HepG2 (cell line): ENCODE measurements at regions not wholly inside any gene's neighbourhood (a gene's known extent, or its start where the extent isn't known, plus 50 kb on each side); places are given as distances from the start of the nearest gene placed in this dataset.
"Not testable (repeated sequence)": the region's sequence is repeated elsewhere in the genome, so short reads cannot be mapped to it uniquely, and the experiment has no call there.

ENCODE experiments used
- ATAC-seq: fragments of 200-7000 bp; cut with Tn5 transposase; 3 replicates; pipeline ENCODE4 v1.9.1; 2020; ENCODE audit warnings: mild to moderate bottlenecking, moderate library complexity
- BruUV-seq: library from RNA; stranded (reverse); fragments of 400-500 nt; replicated peaks from 2 replicates; lab custom pipeline; 2021; lab: Mats Ljungman, UMichigan
- CTCF ChIA-PET: fragments of 300-600 bp; formaldehyde crosslinking; extraction: SDS; loops from one replicate; lab custom pipeline; 2021; ENCODE audit warnings: low total read pairs, inconsistent platforms, low intra/inter-chr PET ratio; lab: Yijun Ruan, JAX
- POLR2A ChIA-PET: fragments of 350-600 bp; sonication (Branson Sonifier 250); formaldehyde crosslinking; loops from one replicate; lab custom pipeline; 2020; ENCODE audit warnings: antibody characterized with exemption, inconsistent platforms; lab: Yijun Ruan, JAX
- DNase-seq: peaks from one replicate; pipeline ENCODE4 v3.0.0-alpha.2; 2015; ENCODE audit warnings: low spot score
- FAIRE-seq: peaks from 3 replicates; lab custom pipeline; 2011; peaks lifted over from hg19 to GRCh38; lab: Jason Lieb, UNC
- H2AFZ ChIP-seq: one replicate; pipeline ENCODE4 v1.6.1; 2011; ENCODE audit warnings: low read length, inconsistent platforms
- H3K27ac ChIP-seq: fragments of 300-600 bp; 3 replicates; pipeline ENCODE4 v1.8.0; 2011; ENCODE audit warnings: mixed run types, mild to moderate bottlenecking, mixed read lengths, low read length, inconsistent platforms; ENCODE audit not compliant: insufficient read depth; ENCODE audit errors: extremely low read length
- H3K27me3 ChIP-seq, 2 experiments: fragments of 200-600 bp in 1 of 2; 2 replicates in 1 of 2; 3 replicates in 1 of 2; pipeline versions ENCODE4 v1.6.0 to v1.8.0; 2011; ENCODE audit warnings: low read length in 2 of 2, mild to moderate bottlenecking in 2 of 2, moderate library complexity in 2 of 2, inconsistent platforms in 1 of 2; ENCODE audit not compliant: insufficient read depth in 2 of 2, control insufficient read depth in 1 of 2
- H3K36me3 ChIP-seq, 2 experiments: fragments of 200-600 bp in 1 of 2; replicated peaks in 1 of 2; 2 replicates in 1 of 2; 3 replicates in 1 of 2; pipeline versions ENCODE4 v1.5.1 to v1.8.0; 2011; ENCODE audit warnings: low read length in 2 of 2, inconsistent platforms in 1 of 2; ENCODE audit not compliant: insufficient read depth in 2 of 2, control insufficient read depth in 1 of 2
- H3K4me1 ChIP-seq: 2 replicates; pipeline ENCODE4 v1.5.1; 2012; ENCODE audit warnings: low read length, inconsistent platforms; ENCODE audit not compliant: insufficient read depth
- H3K4me2 ChIP-seq: 2 replicates; pipeline ENCODE4 v1.6.0; 2011; ENCODE audit warnings: low read depth, low read length, inconsistent platforms
- H3K4me3 ChIP-seq, 3 experiments: fragments of 200-600 bp in 1 of 3; sonication (generic), shearing (Covaris generic) in 1 of 3; replicated peaks in 1 of 3; 2 replicates each; pipeline ENCODE4 v1.5.1; 2011 to 2016; ENCODE audit warnings: low read length in 3 of 3, inconsistent platforms in 2 of 3, low read depth in 2 of 3, mild to moderate bottlenecking in 2 of 3, control low read depth in 1 of 3, mixed read lengths in 1 of 3; ENCODE audit not compliant: insufficient read depth in 1 of 3
- H3K79me2 ChIP-seq: one replicate; pipeline ENCODE4 v1.6.1; 2011; ENCODE audit warnings: low read length, inconsistent platforms; ENCODE audit not compliant: insufficient read depth
- H3K9ac ChIP-seq: 2 replicates; pipeline ENCODE4 v1.6.0; 2011; ENCODE audit warnings: mild to moderate bottlenecking, low read depth, low read length, inconsistent platforms; ENCODE audit not compliant: insufficient read depth
- H3K9me3 ChIP-seq: 2 replicates; pipeline ENCODE4 v1.5.1; 2012; ENCODE audit warnings: mild to moderate bottlenecking, low read length
- H4K20me1 ChIP-seq: 2 replicates; pipeline ENCODE4 v1.6.0; 2011; ENCODE audit warnings: inconsistent platforms, mild to moderate bottlenecking, low read length, moderate library complexity; ENCODE audit not compliant: insufficient read depth
- ZNF629 ChIP-seq: sonication (generic); formaldehyde crosslinking; conservative IDR thresholded peaks from 2 replicates; pipeline ENCODE4 v1.5.0; 2020; ENCODE audit warnings: missing genetic modification reagents
- WGBS: methylation state at CpG from one replicate; pipeline ENCODE4 v1.1.6; 2017; ENCODE audit warnings: low lambda C conversion rate; 5-methylcytosine and 5-hydroxymethylcytosine counted together
- in situ Hi-C: cut with HindIII; loops from 2 replicates; pipeline ENCODE4 v1.10.0; 2017; ENCODE audit warnings: low pct_unique_long_range_greater_than_20kb; ENCODE audit not compliant: extremely low pct_ligation_motif_present
- intact Hi-C: fragments of 100-400 bp; cut with micrococcal nuclease; formaldehyde crosslinking; loops from one replicate; pipeline ENCODE4 v1.10.0; 2022; ENCODE audit not compliant: unreplicated experiment

DNA sequence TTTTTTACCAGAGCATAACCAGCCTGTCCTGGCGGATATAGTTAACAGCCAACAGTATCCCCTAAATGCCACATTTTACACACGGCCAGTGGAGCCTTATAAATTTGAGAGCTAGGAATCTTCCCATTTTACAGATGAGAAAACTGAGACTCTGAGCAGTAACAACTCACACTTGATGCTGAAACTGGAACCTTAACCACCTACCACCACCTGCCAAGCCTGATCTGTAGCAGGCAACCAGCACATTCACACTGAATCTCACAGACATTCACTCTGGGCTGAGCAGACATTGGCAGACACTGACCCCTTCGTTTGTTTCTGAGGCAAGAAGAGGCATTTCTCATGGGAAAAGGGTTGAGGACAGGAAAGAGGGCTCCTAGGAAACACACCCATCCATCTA is 178.2 kb downstream of the BCL2L11 start:
- H3K27ac ChIP-seq, CTCF ChIA-PET, FAIRE-seq, H3K4me1 ChIP-seq, POLR2A ChIA-PET, intact Hi-C loops, H3K79me2 ChIP-seq, H3K27me3 ChIP-seq, H3K4me2 ChIP-seq, H4K20me1 ChIP-seq, H2AFZ ChIP-seq, ATAC-seq, H3K4me3 ChIP-seq, in situ Hi-C loops, H3K9me3 ChIP-seq, H3K9ac ChIP-seq, H3K36me3 ChIP-seq, DNase-seq, BruUV-seq: not testable (repeated sequence)
- peak; percentile 57 for TF ChIP-seq ZNF629 (CRISPR knock-in tag)
- 71% methylated on average over 1 of the region's 3 CpGs for WGBS

DNA sequence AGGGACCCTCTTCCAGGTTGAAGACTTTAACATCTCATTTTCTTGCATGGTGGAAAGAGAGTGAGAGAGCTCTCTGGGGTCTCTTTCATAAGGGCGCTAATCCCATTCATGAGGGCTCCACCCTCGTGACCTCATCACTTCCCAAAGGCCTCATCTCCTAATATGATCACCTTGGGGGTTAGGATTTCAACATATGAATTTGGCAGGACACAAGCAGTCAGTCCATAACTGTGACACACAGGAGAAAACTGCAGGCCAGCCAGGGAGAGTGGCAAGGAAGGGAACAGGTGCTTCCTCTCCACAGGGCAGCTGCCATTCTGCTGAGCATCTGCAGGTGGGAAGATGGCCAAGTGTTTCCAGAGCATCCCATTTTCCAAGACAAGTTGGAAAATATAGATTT is 178.9 kb downstream of the BCL2L11 start:
- ATAC-seq, H3K36me3 ChIP-seq, H3K4me2 ChIP-seq, H3K79me2 ChIP-seq, H3K9me3 ChIP-seq, DNase-seq, H3K9ac ChIP-seq, H2AFZ ChIP-seq, H4K20me1 ChIP-seq, in situ Hi-C loops, H3K27me3 ChIP-seq, CTCF ChIA-PET, BruUV-seq, POLR2A ChIA-PET, FAIRE-seq, H3K4me3 ChIP-seq, H3K27ac ChIP-seq, intact Hi-C loops, H3K4me1 ChIP-seq: not testable (repeated sequence)
- 100% methylated on average over 2 of the region's 2 CpGs for WGBS

DNA sequence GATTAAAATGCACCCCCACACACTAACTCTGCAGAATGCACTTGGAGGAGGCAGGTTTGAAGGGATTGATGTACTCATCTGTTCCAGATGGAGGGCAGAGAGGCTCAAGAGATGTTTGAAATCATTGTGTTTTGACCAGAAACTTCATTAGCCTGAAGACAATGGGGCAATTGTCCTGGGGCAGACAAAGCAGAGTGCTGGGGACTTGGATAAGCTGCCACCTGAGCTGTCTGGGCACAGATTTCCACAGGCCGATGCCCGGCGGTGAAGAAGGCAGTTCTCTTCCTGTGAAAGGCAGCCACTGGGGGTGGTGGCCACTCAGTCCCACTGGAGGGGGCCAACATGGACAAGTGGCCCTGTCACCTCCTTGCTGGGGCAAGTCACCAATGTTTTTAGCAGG is 181.0 kb downstream of the BCL2L11 start:
- H3K4me1 ChIP-seq, H3K4me3 ChIP-seq, H3K36me3 ChIP-seq, POLR2A ChIA-PET, FAIRE-seq, ATAC-seq, H3K79me2 ChIP-seq, BruUV-seq, DNase-seq, H3K4me2 ChIP-seq, intact Hi-C loops, CTCF ChIA-PET, H3K27me3 ChIP-seq, H4K20me1 ChIP-seq, H2AFZ ChIP-seq, in situ Hi-C loops, H3K27ac ChIP-seq, H3K9ac ChIP-seq, H3K9me3 ChIP-seq: not testable (repeated sequence)
- no CpG with 5 or more reads among the region's 3 CpGs for WGBS

DNA sequence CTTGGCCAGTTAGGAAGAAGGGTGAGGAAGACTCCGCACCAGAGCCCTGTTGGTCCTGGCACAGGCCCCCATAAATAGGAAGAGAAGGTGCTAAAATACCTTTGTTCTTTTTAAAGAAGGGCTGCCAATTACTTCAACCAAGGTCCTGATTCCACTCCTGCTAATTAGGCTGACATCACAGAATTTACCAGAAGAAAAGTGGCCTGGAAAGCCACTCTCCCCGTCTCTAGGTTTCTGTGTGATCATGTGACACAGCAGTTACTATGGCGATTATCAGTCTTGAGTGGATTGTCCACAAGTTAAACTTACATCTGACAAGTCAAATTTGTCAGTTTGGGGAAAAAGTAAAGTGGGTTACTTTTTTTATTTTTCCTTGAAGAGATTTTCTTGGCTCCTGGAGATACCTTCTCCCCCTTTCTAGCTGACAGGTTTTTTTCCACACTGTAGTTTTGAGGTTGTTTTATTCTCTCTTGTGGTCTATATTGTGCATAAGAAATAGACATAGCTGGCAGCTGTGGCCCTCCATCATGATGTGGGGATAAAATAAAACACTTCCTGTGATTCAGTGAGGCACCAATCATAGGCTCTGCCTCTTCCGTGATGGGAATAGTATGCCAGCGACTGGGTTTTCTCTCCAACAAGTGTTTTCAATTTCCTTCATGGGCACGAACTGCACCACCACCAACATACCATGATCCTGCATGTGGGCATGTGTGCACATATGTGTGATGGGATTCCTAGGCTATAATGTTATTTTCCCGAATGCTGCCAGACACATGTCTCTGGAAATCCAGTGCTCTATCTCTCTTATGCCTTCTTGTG is 181.9 kb downstream of the BCL2L11 start:
- H3K9ac ChIP-seq, DNase-seq, H3K36me3 ChIP-seq, CTCF ChIA-PET, H3K4me3 ChIP-seq, intact Hi-C loops, ATAC-seq, H3K79me2 ChIP-seq, H3K4me1 ChIP-seq, H3K4me2 ChIP-seq, in situ Hi-C loops, H3K27me3 ChIP-seq, H3K9me3 ChIP-seq, POLR2A ChIA-PET, BruUV-seq, H3K27ac ChIP-seq, FAIRE-seq, H4K20me1 ChIP-seq, H2AFZ ChIP-seq: not testable (repeated sequence)
- WGBS, result 99% methylated on average over 5 of the region's 7 CpGs
